ENCODE measurements at regions not wholly inside any gene's neighbourhood (a gene's known extent, or its start where the extent isn't known, plus 50 kb on each side); places are given as distances from the start of the nearest gene placed in this dataset.
"Not testable (repeated sequence)": the region's sequence is repeated elsewhere in the genome, so short reads cannot be mapped to it uniquely, and the experiment has no call there.

GRCh38 chr7:142461437-142461836 is 203.6 kb upstream of the PRSS58 start:
- DNase-seq, result no peak

GRCh38 chr7:142460402-142461117 is 202.7 kb upstream of the PRSS58 start:
- no peak for DNase-seq

- no peak for DNase-seq
These were observed 201.7 kb upstream of the PRSS58 start for GRCh38 chr7:142459551-142459963.

GRCh38 chr7:142457146-142457703 is 199.4 kb upstream of the PRSS58 start:
- no peak for DNase-seq

GRCh38 chr7:142455392-142455791 is 197.5 kb upstream of the PRSS58 start:
- no peak for DNase-seq

- DNase-seq, result no peak
These were observed 197.0 kb upstream of the PRSS58 start for GRCh38 chr7:142454862-142455261.

- no peak for DNase-seq
These were observed 194.9 kb upstream of the PRSS58 start for GRCh38 chr7:142452791-142453190.

- no peak for DNase-seq
These were observed 194.0 kb upstream of the PRSS58 start for GRCh38 chr7:142451817-142452216.

- no peak for DNase-seq
These were observed 193.4 kb upstream of the PRSS58 start for GRCh38 chr7:142451296-142451695.

GRCh38 chr7:142450695-142451094 is 192.8 kb upstream of the PRSS58 start:
- no peak for DNase-seq

- DNase-seq, result no peak
These were observed 192.3 kb upstream of the PRSS58 start for GRCh38 chr7:142450206-142450605.

GRCh38 chr7:142448857-142449256 is 191.0 kb upstream of the PRSS58 start:
- not testable (repeated sequence) for DNase-seq

- DNase-seq, result no peak
These were observed 189.9 kb upstream of the PRSS58 start for GRCh38 chr7:142447762-142448161.

GRCh38 chr7:142445019-142445686 is 187.3 kb upstream of the PRSS58 start:
- no peak for DNase-seq

- DNase-seq, result no peak
These were observed 185.6 kb upstream of the PRSS58 start for GRCh38 chr7:142443216-142444010.

- DNase-seq, result no peak
These were observed 184.5 kb upstream of the PRSS58 start for GRCh38 chr7:142442396-142442795.

- DNase-seq, result no peak
These were observed 183.1 kb upstream of the PRSS58 start for GRCh38 chr7:142440906-142441411.

GRCh38 chr7:142440219-142440905 is 182.5 kb upstream of the PRSS58 start:
- no peak for DNase-seq

GRCh38 chr7:142439739-142440138 is 181.9 kb upstream of the PRSS58 start:
- no peak for DNase-seq

GRCh38 chr7:142438923-142439515 is 181.2 kb upstream of the PRSS58 start:
- no peak for DNase-seq

- no peak for DNase-seq
These were observed 180.5 kb upstream of the PRSS58 start for GRCh38 chr7:142438235-142438922.
